Motor neuron (in vitro differentiated cells): ENCODE measurements at regions not wholly inside any gene's neighbourhood (a gene's known extent, or its start where the extent isn't known, plus 50 kb on each side); places are given as distances from the start of the nearest gene placed in this dataset.

Experiments used
- ATAC-seq, 8 experiments: fragments of 200-7000 bp; cut with Tn5 transposase; replicated peaks in 6 of 8; 2 replicates each; pipeline ENCODE4 v1.8.0; 2021; ENCODE audit warnings: mild to moderate bottlenecking in 8 of 8, moderate library complexity in 8 of 8
- H3K27ac ChIP-seq, 2 donors: fragments of 250-450 bp; sonication (Bioruptor Pico); 2 replicates each; pipeline ENCODE4 v1.9.0; 2021; ENCODE audit warnings: antibody characterized with exemption in 2 of 2, mild to moderate bottlenecking in 2 of 2, moderate library complexity in 1 of 2
- H3K4me1 ChIP-seq, 2 donors: fragments of 250-450 bp; sonication (Bioruptor Pico); replicated peaks in 1 of 2; 2 replicates each; pipeline ENCODE4 v1.6.1; 2021; ENCODE audit warnings: antibody characterized with exemption in 2 of 2, mild to moderate bottlenecking in 2 of 2, moderate library complexity in 1 of 2
- H3K4me3 ChIP-seq, 5 donors: fragments of 250-450 bp; sonication (Bioruptor Pico); 2 replicates each; pipeline ENCODE4 v1.9.0; 2021; ENCODE audit warnings: antibody characterized with exemption in 5 of 5, mild to moderate bottlenecking in 5 of 5, moderate library complexity in 4 of 5
- WGBS, 10 experiments: fragments of 450-650 bp; shearing (Covaris generic); methylation state at CpG; one replicate each; pipeline ENCODE4 v1.0.0; 2022; 5-methylcytosine and 5-hydroxymethylcytosine counted together
- in situ Hi-C, 9 experiments: fragments of 400-800 bp; cut with MboI; loops; one replicate each; pipeline ENCODE4 v1.15.0; 2021; ENCODE audit warnings: low sequenced_read_pairs in 9 of 9, low pct_unique_long_range_greater_than_20kb in 2 of 9; ENCODE audit not compliant: unreplicated experiment in 9 of 9

DNA sequence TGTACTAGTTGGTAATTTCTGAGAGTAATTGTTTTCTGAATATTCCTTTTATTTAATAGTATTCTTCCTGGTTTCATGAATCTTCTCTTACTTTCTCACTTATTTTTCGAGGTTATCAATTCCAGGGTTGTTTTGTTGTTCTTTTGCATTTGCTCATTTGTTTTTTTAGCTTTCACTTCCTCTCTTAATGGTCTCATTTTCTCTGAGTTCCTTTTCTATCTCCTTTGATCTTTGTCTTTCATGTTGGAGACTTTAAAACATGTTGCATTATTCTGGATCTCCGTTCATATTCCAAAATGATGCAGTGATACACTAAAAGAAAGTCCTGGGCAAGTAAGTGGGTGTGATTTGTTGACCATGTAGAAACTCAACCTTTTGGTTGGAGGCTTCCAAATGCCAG is 345.3 kb upstream of the SLC35B3 start:
- in situ Hi-C loops = no loop called here
- no peaks in the 10 kb centered on the region for H3K4me1 ChIP-seq
- H3K4me3 ChIP-seq = no peak overlapping the region
- ATAC-seq = no peak
- WGBS, 10 experiments = 0 to 100% (median 76%) methylated on average over 2 of the region's 2 CpGs; no CpG with 5 or more reads in 1 of the 10 experiments
- H3K27ac ChIP-seq = no peak overlapping the region

DNA sequence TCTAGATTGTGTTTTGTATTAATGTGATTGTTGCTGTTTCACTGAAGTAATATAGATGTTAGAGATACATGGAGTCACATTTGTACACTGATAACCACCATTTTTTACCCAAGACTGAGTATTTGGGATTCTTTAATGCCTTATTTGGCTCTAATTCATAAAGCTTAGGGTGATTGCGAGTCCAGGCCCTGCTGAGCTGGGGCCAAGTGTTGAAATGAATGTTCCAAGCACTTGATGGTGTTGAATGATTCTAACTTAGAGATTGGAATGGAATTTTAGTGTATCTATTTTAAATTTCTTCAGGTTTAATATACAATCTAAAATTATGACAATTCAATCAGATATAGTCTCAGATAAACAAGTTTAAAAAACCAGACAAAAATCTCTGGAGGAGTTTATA is 329.4 kb upstream of the SLC35B3 start:
- H3K27ac ChIP-seq = no peak overlapping the region
- no peak overlapping the region for H3K4me3 ChIP-seq
- in situ Hi-C loops = no loop called here
- no peaks in the 10 kb centered on the region for H3K4me1 ChIP-seq
- 0 to 67% (median 60%) methylated on average over 1 of the region's 1 CpG; no CpG with 5 or more reads in 5 of the 10 experiments for WGBS, 10 experiments
- ATAC-seq = no peak

DNA sequence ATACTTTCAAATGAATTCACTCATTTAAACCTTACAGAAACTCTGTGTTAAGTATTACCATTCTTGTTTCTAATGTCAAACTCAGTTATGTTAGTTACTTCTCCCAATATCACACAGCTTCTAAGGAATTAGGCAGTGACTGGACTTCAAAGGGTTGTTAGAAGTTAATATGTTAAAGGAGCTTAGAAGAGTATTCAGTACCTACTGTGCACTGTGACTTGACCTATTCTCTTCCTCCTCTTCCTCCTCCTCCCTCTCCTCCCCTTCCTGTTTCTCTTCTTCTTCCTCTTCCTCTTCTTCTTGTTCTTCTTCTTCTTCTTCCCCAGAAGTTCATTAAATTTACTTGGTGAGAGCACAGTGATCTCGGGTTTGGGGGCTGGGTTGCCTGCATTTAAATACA is 325.6 kb upstream of the SLC35B3 start:
- in situ Hi-C loops = no loop called here
- ATAC-seq = no peak
- H3K4me3 ChIP-seq = no peak overlapping the region

DNA sequence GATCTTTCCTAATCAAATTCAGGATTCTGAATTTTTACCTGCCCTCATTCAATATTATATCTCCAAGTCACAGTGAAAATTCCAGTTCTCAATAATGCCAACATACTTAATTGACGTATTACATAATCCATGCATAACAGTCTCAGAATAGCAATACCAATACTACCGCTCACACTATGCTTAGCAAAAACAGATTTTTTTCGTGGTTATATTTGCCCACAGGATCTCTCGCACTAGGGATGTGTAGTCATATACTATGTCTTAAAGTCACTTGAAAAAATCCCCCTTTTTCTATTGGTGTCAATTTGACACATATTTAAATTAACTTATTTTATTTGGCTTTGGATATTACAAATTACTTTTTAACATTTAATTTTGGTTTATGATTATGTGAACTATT is 323.1 kb upstream of the SLC35B3 start:
- Histone ChIP-seq H3K4me3 (no peak overlapping the region), H3K4me1 (no peaks in the 10 kb centered on the region), H3K27ac (no peak overlapping the region)
- 29 to 100% (median 65%) methylated on average over 1 to 4 of the region's 4 CpGs for WGBS, 10 experiments
- in situ Hi-C loops = no loop called here
- no peak for ATAC-seq

More for the DNA sequence above, 325.6 kb upstream of the SLC35B3 start:
- Histone ChIP-seq H3K4me1 (no peaks in the 10 kb centered on the region), H3K27ac (no peak overlapping the region)
- WGBS, 10 experiments = 0 to 57% (median 0%) methylated on average over 1 of the region's 1 CpG; no CpG with 5 or more reads in 7 of the 10 experiments

DNA sequence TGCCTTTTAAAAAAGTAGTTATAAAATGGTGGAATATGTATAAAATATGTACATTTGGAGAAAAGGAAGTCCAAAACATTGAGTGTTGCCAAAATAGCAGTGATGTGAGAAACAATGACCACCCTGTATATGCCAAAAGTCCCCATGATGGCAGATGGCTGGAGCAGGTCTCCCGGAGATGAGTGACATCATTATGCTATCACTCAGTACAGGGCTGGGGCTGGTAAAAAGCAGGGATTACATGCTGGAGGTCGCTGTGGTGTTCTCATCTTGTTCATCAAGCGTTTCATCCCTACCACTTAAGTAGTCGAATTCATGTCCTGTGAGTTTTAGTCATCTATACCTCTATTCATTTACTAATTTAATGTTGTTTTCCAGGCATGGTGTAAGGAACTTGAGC is 315.3 kb upstream of the SLC35B3 start:
- ATAC-seq = peak in 2 of 8 experiments; percentile 36 to 61
- WGBS, 10 experiments = 24 to 100% (median 73%) methylated on average over 1 to 4 of the region's 4 CpGs; no CpG with 5 or more reads in 3 of the 10 experiments
- H3K27ac ChIP-seq = no peak overlapping the region
- peaks cover 5 to 18% of the 10 kb centered on the region in 2 donors for H3K4me1 ChIP-seq
- no peak overlapping the region for H3K4me3 ChIP-seq
- in situ Hi-C loops = no loop called here

DNA sequence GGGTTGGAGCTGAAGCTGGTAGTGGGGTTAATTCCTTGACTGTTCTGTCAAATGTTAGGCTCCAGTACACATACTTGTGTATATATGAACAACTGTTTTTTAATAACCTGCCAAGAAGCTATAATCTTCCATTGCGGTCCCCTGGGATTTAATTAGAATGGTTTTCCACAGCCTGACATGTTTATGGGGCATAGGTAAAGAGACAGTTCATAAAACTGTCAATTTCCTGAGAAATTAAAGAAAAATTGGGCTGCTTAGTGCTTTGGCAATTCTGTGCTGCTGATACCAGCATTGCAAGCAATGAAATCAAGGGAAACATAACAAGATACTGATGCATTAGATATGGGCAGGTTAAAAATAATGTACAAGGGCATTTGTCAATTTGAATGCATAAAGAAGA is 314.1 kb upstream of the SLC35B3 start:
- H3K4me1 ChIP-seq = peaks cover 5 to 18% of the 10 kb centered on the region in 2 donors
- H3K4me3 ChIP-seq = no peak overlapping the region
- ATAC-seq = peak in 5 of 8 experiments; percentile 94 to 99 (median 97)
- H3K27ac ChIP-seq = no peak overlapping the region
- in situ Hi-C loops = no loop called here
- 20 to 67% (median 33%) methylated on average over 1 of the region's 1 CpG; no CpG with 5 or more reads in 3 of the 10 experiments for WGBS, 10 experiments

DNA sequence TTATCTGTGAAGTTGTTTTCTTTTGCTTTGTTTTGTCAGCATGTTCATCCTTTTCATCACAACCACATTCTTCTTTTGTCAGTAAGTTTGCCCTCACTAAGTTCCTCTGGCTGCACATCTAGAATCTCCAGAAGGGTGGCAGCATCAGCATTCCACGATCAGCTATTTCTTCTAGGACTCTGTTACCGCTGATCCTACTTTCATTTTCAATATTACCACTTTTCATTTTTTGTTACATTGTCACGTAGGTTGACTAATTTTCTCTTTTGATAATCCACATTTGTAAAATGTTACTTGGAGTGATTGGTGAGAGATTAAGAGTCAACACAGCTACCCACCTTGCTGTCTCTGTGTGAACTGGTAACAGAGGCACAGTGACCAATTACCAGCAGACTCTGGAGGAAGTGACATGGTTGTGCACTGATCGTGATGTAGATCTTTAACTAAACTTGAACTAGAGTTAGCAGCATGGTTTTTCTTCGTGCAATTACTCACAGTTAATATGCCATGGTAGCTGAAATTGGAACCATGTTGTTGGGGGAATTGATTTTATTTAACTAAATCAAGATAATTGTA is 307.9 kb upstream of the SLC35B3 start:
- WGBS, 10 experiments = 0 to 94% (median 73%) methylated on average over 1 to 5 of the region's 5 CpGs
- Histone ChIP-seq H3K4me1 (no peaks in the 10 kb centered on the region), H3K4me3 (no peak overlapping the region), H3K27ac (no peak overlapping the region)
- in situ Hi-C loops = no loop called here
- peak in 3 of 8 experiments; percentile 65 to 72 (median 72) for ATAC-seq

DNA sequence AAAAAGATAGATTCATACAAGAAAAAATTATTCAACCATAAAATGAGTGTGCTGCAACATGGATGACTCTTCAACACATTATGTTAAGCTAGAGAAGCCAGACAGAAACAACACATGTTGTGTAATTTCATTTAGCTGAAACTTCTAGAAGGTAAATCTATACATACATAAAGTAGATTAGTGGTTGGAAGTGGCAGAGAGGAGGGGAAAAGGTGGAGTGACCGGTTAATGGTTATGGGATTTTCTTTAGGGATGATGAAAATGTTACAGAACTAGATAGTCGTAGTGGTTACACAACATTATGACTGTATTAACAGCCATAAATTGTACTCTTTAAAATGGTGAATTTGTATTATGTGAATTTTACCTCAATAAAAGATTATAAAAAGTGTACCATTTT is 304.1 kb upstream of the SLC35B3 start:
- Histone ChIP-seq H3K27ac (no peak overlapping the region), H3K4me3 (no peak overlapping the region), H3K4me1 (no peaks in the 10 kb centered on the region)
- ATAC-seq = no peak
- 13 to 100% (median 81%) methylated on average over 1 to 2 of the region's 2 CpGs; no CpG with 5 or more reads in 2 of the 10 experiments for WGBS, 10 experiments
- in situ Hi-C loops = no loop called here

DNA sequence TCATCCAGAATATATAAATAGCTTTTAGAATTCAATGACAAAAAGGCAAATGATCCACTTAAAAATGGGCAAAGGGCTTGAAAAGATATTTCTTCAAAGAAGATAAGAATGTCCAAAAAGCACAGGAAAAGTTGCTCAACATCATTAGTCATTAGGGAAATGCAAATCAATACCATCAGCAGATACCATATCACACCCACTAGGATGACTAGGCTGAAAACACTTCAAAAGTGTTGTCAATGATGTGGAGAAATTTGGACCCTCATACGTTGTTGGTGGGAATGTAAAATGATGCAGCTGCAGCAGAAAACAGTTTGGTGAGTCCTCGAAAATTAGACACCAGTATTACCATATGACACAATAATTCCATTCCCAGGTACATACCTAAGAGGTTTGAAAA is 303.6 kb upstream of the SLC35B3 start:
- WGBS, 10 experiments = 0 to 81% (median 56%) methylated on average over 1 to 2 of the region's 2 CpGs; no CpG with 5 or more reads in 1 of the 10 experiments
- no peaks in the 10 kb centered on the region for H3K4me1 ChIP-seq
- in situ Hi-C loops = no loop called here
- H3K27ac ChIP-seq = no peak overlapping the region
- H3K4me3 ChIP-seq = no peak overlapping the region
- ATAC-seq = peak in 2 of 8 experiments; percentile 58 to 64

DNA sequence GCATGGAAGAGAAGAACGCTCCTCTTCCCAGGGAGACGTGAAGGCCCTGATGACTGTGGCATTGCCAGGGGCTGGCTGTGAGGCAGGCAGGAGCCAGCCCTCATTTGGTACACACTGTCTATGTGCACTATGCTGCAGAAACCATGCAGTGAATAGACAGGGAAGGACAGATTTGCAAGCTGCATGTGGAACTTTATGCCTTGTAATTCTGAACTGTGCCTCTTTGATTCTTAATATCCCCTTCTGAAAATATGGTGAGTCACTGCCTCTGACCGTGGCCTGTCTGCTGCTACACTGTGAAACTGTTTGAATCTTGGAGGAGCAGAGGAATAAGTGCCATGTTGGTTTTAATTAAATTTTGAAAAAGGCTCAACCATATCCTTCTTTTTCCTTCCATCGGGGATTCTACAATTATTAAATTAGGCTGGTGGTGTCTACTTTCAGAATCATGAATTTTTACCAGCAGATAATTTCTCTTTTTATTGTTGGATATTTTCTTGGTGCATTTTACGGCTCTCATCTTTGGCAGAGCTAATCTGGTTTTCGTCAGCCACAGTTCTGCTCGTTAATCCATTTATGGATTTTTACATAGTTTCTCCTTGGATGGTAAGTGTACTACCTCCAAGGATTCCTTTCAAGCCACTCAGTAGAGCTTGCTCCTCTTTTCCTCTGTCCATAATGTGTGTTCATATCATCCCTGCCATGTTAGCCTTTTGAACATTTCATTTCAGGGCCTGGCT is 301.0 kb upstream of the SLC35B3 start:
- Histone ChIP-seq H3K27ac (no peak overlapping the region), H3K4me3 (no peak overlapping the region), H3K4me1 (no peaks in the 10 kb centered on the region)
- in situ Hi-C loops = no loop called here
- ATAC-seq = peak; percentile 14 to 75 (median 60)
- WGBS, 10 experiments = 9 to 100% (median 80%) methylated on average over 1 to 7 of the region's 7 CpGs; no CpG with 5 or more reads in 1 of the 10 experiments

DNA sequence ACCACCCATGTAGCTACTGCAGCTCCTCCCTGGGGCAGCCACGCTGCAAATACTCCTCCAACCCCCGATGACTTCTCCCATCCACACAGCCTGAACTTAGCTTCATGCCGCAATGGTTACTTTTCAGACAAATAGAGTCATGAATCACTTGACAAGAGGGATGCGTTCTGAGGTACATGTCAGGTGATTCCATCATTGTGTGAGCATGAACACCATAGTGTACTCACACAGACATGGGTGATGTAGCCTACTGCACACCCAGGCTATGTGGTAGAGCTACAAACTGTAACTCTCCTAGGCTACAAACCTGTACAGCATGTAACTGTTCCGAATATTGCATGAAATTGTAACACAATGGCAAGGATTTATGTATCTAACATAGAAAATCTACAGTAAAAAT is 298.5 kb upstream of the SLC35B3 start:
- peak in 1 of 8 experiments; percentile 96 for ATAC-seq
- 0 to 100% (median 67%) methylated on average over 1 to 5 of the region's 5 CpGs; no CpG with 5 or more reads in 1 of the 10 experiments for WGBS, 10 experiments
- H3K4me3 ChIP-seq = no peak overlapping the region
- in situ Hi-C loops = no loop called here
- no peak overlapping the region for H3K27ac ChIP-seq
- H3K4me1 ChIP-seq = peaks cover 0 to 9% of the 10 kb centered on the region in 2 donors

DNA sequence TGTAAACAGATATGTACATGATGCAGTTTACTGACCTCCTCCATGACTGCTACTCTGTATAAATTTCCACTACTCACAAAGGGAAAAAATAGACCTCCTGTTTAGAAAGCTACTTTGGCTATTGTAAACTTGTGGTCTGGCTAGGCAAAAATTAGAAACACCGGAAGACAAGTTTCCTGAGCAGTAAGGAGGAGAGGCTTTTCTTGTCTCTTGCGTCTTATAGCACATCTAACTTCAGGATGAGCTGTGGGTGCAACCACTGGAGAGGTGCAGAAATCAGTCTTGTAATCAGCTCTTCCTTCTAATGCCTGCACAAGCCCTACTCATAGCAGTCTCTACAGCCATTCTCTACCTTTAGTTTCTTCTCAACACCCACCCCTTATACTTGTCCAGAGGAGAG is 296.5 kb upstream of the SLC35B3 start:
- no peak overlapping the region for H3K27ac ChIP-seq
- H3K4me1 ChIP-seq = peaks cover 0 to 9% of the 10 kb centered on the region in 2 donors
- in situ Hi-C loops = no loop called here
- H3K4me3 ChIP-seq = no peak overlapping the region
- no peak for ATAC-seq
- WGBS, 10 experiments = 13 to 100% (median 75%) methylated on average over 1 to 2 of the region's 2 CpGs; no CpG with 5 or more reads in 2 of the 10 experiments

DNA sequence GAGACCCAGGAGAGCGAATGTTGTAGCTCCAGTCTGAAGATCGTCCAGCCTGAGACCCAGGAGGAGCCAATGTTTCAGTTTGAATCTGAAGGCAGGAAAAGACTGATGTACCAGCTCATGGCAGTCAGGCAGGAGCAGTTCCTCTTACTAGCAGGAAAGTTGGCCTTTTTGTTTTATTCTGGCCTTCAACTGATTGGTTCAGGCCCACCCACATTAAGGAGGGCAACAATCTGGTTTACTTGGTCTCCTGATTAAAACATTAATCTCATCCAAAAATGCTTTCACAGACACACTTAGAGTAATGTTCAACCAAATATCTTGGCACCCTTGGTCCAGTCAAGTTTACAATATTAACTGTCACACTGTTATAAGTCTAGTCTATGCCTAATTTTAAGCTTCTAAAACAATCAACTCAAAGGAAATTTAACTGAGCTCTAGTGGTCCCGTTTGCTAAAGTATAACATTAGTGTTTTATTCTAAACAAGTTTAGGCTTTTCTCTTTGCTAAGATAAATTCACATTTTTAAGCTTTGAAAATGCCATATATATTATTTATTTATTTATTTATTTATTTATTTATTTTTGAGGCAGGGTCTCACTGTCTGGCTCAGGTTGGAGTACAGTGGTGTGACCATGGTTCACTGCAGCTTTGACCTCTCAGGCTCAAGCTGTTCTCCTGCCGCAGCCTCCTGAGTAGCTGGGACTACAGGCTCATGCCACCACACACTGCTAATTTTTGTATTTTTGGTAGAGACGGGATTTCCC is 275.5 kb upstream of the SLC35B3 start:
- no peak for ATAC-seq
- 53 to 98% (median 79%) methylated on average over 1 to 5 of the region's 5 CpGs; no CpG with 5 or more reads in 1 of the 10 experiments for WGBS, 10 experiments
- Histone ChIP-seq H3K27ac (no peak overlapping the region), H3K4me1 (no peaks in the 10 kb centered on the region), H3K4me3 (no peak overlapping the region)
- in situ Hi-C loops = loop anchor here in 1 of 9 experiments (25.0 kb wide), 1 partner anchor 1726 kb away; no protein-coding TSS in a partner anchor
